K562 (cell line): ENCODE measurements at regions not wholly inside any gene's neighbourhood (a gene's known extent, or its start where the extent isn't known, plus 50 kb on each side); places are given as distances from the start of the nearest gene placed in this dataset.

Experiments
- ATAC-seq: fragments of 200-7000 bp; cut with Tn5 transposase; 3 replicates; pipeline ENCODE4 v1.9.1; 2020; ENCODE audit warnings: moderate library complexity
- BruUV-seq: library from RNA; stranded (reverse); fragments of 400-500 nt; replicated peaks from 2 replicates; lab custom pipeline; 2021; lab: Mats Ljungman, UMichigan
- CTCF ChIA-PET: fragments of 300-600 bp; formaldehyde crosslinking; extraction: SDS; loops from one replicate; lab custom pipeline; 2021; ENCODE audit warnings: low intra/inter-chr PET ratio; lab: Yijun Ruan, JAX
- POLR2A ChIA-PET: fragments of 300-600, 350-650 bp; sonication (Branson Sonifier 250); formaldehyde crosslinking; extraction: SDS; loops from one replicate; lab custom pipeline; 2021; ENCODE audit warnings: antibody characterized with exemption, inconsistent platforms; lab: Yijun Ruan, JAX
- DNase-seq, 4 experiments: peaks; one replicate each; pipeline versions ENCODE4 v3.0.0 to v3.0.0-alpha.2; 2011 to 2018; ENCODE audit warnings: low spot score in 3 of 4, mixed read lengths in 3 of 4; ENCODE audit errors: extremely low read depth in 1 of 4
- FAIRE-seq: peaks from 2 replicates; lab custom pipeline; 2011; peaks lifted over from hg19 to GRCh38; lab: Jason Lieb, UNC
- H2AFZ ChIP-seq: 2 replicates; pipeline ENCODE4 v1.6.0; 2011; ENCODE audit warnings: low read depth, low read length, control low read depth, inconsistent platforms
- H3K27ac ChIP-seq: fragments of 200-600 bp; 3 replicates; pipeline ENCODE4 v1.8.0; 2011; ENCODE audit warnings: low read depth, mild to moderate bottlenecking, control low read depth, inconsistent platforms, low read length, moderate library complexity, mixed read lengths; ENCODE audit errors: extremely low read depth
- H3K27me3 ChIP-seq, 2 experiments: fragments of 300-600 bp in 1 of 2; 2 replicates in 1 of 2; 3 replicates in 1 of 2; pipeline versions ENCODE4 v1.6.0 to v1.8.0; 2011; ENCODE audit warnings: inconsistent platforms in 2 of 2, low read length in 2 of 2, mild to moderate bottlenecking in 1 of 2, mixed read lengths in 1 of 2, moderate library complexity in 1 of 2; ENCODE audit not compliant: control insufficient read depth in 2 of 2, insufficient read depth in 2 of 2
- H3K36me3 ChIP-seq: fragments of 300-600 bp; 3 replicates; pipeline ENCODE4 v1.8.0; 2011; ENCODE audit warnings: mild to moderate bottlenecking, low read length, inconsistent platforms; ENCODE audit not compliant: control insufficient read depth, insufficient read depth
- H3K4me1 ChIP-seq, 2 experiments: fragments of 200-600 bp in 1 of 2; replicated peaks in 1 of 2; 2 replicates in 1 of 2; 3 replicates in 1 of 2; pipeline versions ENCODE4 v1.5.1 to v1.8.0; 2011; ENCODE audit warnings: inconsistent platforms in 2 of 2, low read length in 2 of 2, mild to moderate bottlenecking in 1 of 2, mixed read lengths in 1 of 2, moderate library complexity in 1 of 2; ENCODE audit not compliant: control insufficient read depth in 2 of 2, insufficient read depth in 2 of 2
- H3K4me2 ChIP-seq: 2 replicates; pipeline ENCODE4 v1.6.1; 2011; ENCODE audit warnings: low read length, control low read depth, inconsistent platforms, mixed read lengths; ENCODE audit not compliant: insufficient read depth
- H3K4me3 ChIP-seq: fragments of 200-600 bp; sonication (generic), shearing (Covaris generic); 2 replicates; pipeline ENCODE4 v1.5.1; 2016; ENCODE audit warnings: control low read depth, inconsistent platforms
- H3K79me2 ChIP-seq: fragments of 200-600 bp; 3 replicates; pipeline ENCODE4 v1.8.0; 2011; ENCODE audit warnings: low read length, inconsistent platforms; ENCODE audit not compliant: control insufficient read depth, insufficient read depth
- H3K9ac ChIP-seq, 2 experiments: 2 replicates each; pipeline versions ENCODE4 v1.6.0 to v1.6.1; 2011; ENCODE audit warnings: low read depth in 2 of 2, low read length in 2 of 2, control low read depth in 1 of 2, inconsistent platforms in 1 of 2, mild to moderate bottlenecking in 1 of 2, mixed read lengths in 1 of 2; ENCODE audit not compliant: insufficient read depth in 1 of 2
- H3K9me1 ChIP-seq: one replicate; pipeline ENCODE4 v1.6.0; 2011; ENCODE audit warnings: inconsistent platforms, mild to moderate bottlenecking, low read length, moderate library complexity; ENCODE audit not compliant: control insufficient read depth, insufficient read depth
- H3K9me3 ChIP-seq: replicated peaks from 2 replicates; pipeline ENCODE4 v1.5.1; 2011; ENCODE audit warnings: low read depth, low read length, inconsistent platforms; ENCODE audit not compliant: control insufficient read depth, insufficient read depth
- H4K20me1 ChIP-seq: replicated peaks from 2 replicates; pipeline ENCODE4 v1.6.1; 2011; ENCODE audit warnings: low read length, inconsistent platforms, mixed read lengths; ENCODE audit not compliant: control insufficient read depth, insufficient read depth
- CEBPZ ChIP-seq: fragments of 150-350 bp; IDR thresholded peaks from 2 replicates; pipeline ENCODE4 v1.6.1; 2014; ENCODE audit warnings: low read depth, mild to moderate bottlenecking, low read length, borderline replicate concordance
- CREM ChIP-seq: IDR thresholded peaks from 2 replicates; pipeline ENCODE4 v1.6.1; 2014; ENCODE audit warnings: antibody characterized with exemption, low read depth
- CSDE1 ChIP-seq, 2 experiments: fragments of 450-650 bp; IDR thresholded peaks; 2 replicates each; pipeline ENCODE4 v1.6.1; 2016; ENCODE audit warnings: mild to moderate bottlenecking in 1 of 2
- CTCF ChIP-seq, 3 experiments: IDR thresholded peaks in 2 of 3; conservative IDR thresholded peaks in 1 of 3; 2 replicates each; pipeline ENCODE4 v1.5.1; 2011 to 2012; ENCODE audit warnings: low read length in 3 of 3, mild to moderate bottlenecking in 3 of 3, control low read depth in 2 of 3, improper control_type of control experiment in 1 of 3, inconsistent platforms in 1 of 3, low read depth in 1 of 3, mixed read lengths in 1 of 3, moderate library complexity in 1 of 3; ENCODE audit not compliant: insufficient read depth in 2 of 3
- DEAF1 ChIP-seq: fragments of 450-650 bp; formaldehyde crosslinking; IDR thresholded peaks from 2 replicates; pipeline ENCODE4 v1.4.0; 2020; ENCODE audit warnings: mild to moderate bottlenecking, moderate library complexity
- EHMT2 ChIP-seq: fragments of 450-650 bp; IDR thresholded peaks from 2 replicates; pipeline ENCODE4 v1.6.1; 2018; ENCODE audit warnings: antibody characterized with exemption
- GATA2 ChIP-seq: sonication (generic); formaldehyde crosslinking; IDR thresholded peaks from 2 replicates; pipeline ENCODE4 v1.4.0; 2020; ENCODE audit warnings: mild to moderate bottlenecking, missing genetic modification reagents
- NR4A1 ChIP-seq, 2 experiments: fragments of 250-450 bp in 1 of 2; fragments of 450-650 bp in 1 of 2; sonication (Bioruptor Pico) in 1 of 2; IDR thresholded peaks; 2 replicates each; pipeline versions ENCODE4 v1.4.0 to v1.6.1; 2016 to 2020; ENCODE audit warnings: mild to moderate bottlenecking in 2 of 2, missing compliant biosample characterization in 1 of 2, missing genetic modification characterization in 1 of 2, moderate library complexity in 1 of 2
- PCBP2 ChIP-seq: fragments of 200-400 bp; formaldehyde crosslinking; IDR thresholded peaks from 2 replicates; pipeline ENCODE4 v1.6.1; 2018; ENCODE audit warnings: low read length, low read depth, mild to moderate bottlenecking, moderate library complexity; ENCODE audit not compliant: poor library complexity, severe bottlenecking
- RCOR1 ChIP-seq, 2 experiments: IDR thresholded peaks; 2 replicates each; pipeline ENCODE4 v1.6.1; 2012; ENCODE audit warnings: low read depth in 2 of 2, low read length in 2 of 2, borderline replicate concordance in 1 of 2, improper control_type of control experiment in 1 of 2
- SOX6 ChIP-seq: fragments of 450-650 bp; IDR thresholded peaks from 2 replicates; pipeline ENCODE4 v1.6.1; 2014; ENCODE audit warnings: mild to moderate bottlenecking
- TEAD1 ChIP-seq, 2 experiments: fragments of 450-650 bp in 1 of 2; sonication (generic) in 1 of 2; formaldehyde crosslinking; IDR thresholded peaks; 2 replicates each; pipeline versions ENCODE4 v1.4.0 to v1.8.0; 2020 to 2022; ENCODE audit warnings: mild to moderate bottlenecking in 2 of 2, missing genetic modification reagents in 1 of 2
- XRCC4 ChIP-seq: IDR thresholded peaks from one replicate; pipeline ENCODE4 v1.6.1; 2011; ENCODE audit not compliant: insufficient read depth, insufficient read length; ENCODE audit errors: extremely low read depth
- ZNF766 ChIP-seq: fragments of 200-800 bp; sonication (Bioruptor generic); conservative IDR thresholded peaks from 2 replicates; pipeline ENCODE4 v1.6.1; 2016; ENCODE audit warnings: missing genetic modification characterization, missing compliant biosample characterization
- WGBS: fragments of 100-300 bp; shearing (Covaris generic); methylation state at CpG from one replicate; pipeline ENCODE4 v1.1.6; 2016; ENCODE audit warnings: low coverage, mixed read lengths; ENCODE audit not compliant: insufficient coverage; ENCODE audit errors: missing lambda C conversion rate; 5-methylcytosine and 5-hydroxymethylcytosine counted together
- in situ Hi-C: fragments of 300-500 bp; cut with MboI; formaldehyde crosslinking; loops from 4 replicates; pipeline ENCODE4 v1.15.0; 2018; ENCODE audit warnings: inconsistent platforms, mixed read lengths
- intact Hi-C: fragments of 100-400 bp; cut with micrococcal nuclease; formaldehyde crosslinking; loops from 2 replicates; pipeline ENCODE4 v1.14.2; 2022

- H2AFZ ChIP-seq = 0 out of 2 replicates have a peak overlapping the region, but pooled peaks have one; percentile 11
- peak; percentile 96 for FAIRE-seq
- POLR2A ChIA-PET = interaction anchor here (0.6 to 0.7 kb wide), 3 partner anchors 11 to 1121 kb away, joined by 3 to 4 read pairs (median 3); no protein-coding TSS in a partner anchor
- no peaks in the 10 kb centered on the region for H3K79me2 ChIP-seq
- peaks cover 9 to 16% of the 10 kb centered on the region in 2 experiments for H3K4me1 ChIP-seq
- peaks cover 0 to 6% of the 10 kb centered on the region in 2 experiments; a peak in 2 of 5 replicates for H3K27me3 ChIP-seq
- H3K4me3 ChIP-seq = no peak overlapping the region
- DNase-seq = peak; percentile 68 to 84 (median 74)
- no TSS peak for BruUV-seq
- peak; percentile 78 for ATAC-seq
- H3K36me3 ChIP-seq = no peaks in the 10 kb centered on the region
- no peak overlapping the region for H3K9ac ChIP-seq
- in situ Hi-C loops = loop anchor here (25.0 kb wide), 1 partner anchor 651 kb away; no protein-coding TSS in a partner anchor
- intact Hi-C loops = loop anchor here (1.0 to 5.0 kb wide), 5 partner anchors 72 to 666 kb away; partner anchors contain the start of gene GATA6
- no peak overlapping the region for H3K27ac ChIP-seq
- no peak overlapping the region for H3K4me2 ChIP-seq
- WGBS = under 1% methylated on average over 6 of the region's 6 CpGs
- H4K20me1 ChIP-seq = no peaks in the 10 kb centered on the region
- H3K9me3 ChIP-seq = no peaks in the 10 kb centered on the region
- CTCF ChIA-PET = interaction anchor here (1.2 kb wide), 1 partner anchor 566 kb away, joined by 3 read pairs; no protein-coding TSS in a partner anchor
- no peaks in the 10 kb centered on the region for H3K9me1 ChIP-seq
- TF ChIP-seq CREM (0 out of 2 replicates have a peak, but pooled peaks have one; percentile 33), RCOR1 (IDR thresholded peaks at IDR 0.05; ENCODE audit: borderline replicate concordance in 1 of 2, low read depth in 2 of 2, low read length in 2 of 2) (0 out of 4 replicates have a peak, but pooled peaks of 1 of the 2 experiments have one; percentile 21), XRCC4 (no peak), SOX6 (0 out of 2 replicates have a peak, but pooled peaks have one; percentile 8), DEAF1 (CRISPR knock-in tag) (peak; percentile 95), CSDE1 (IDR thresholded peaks at IDR 0.05) (0 out of 4 replicates have a peak, but pooled peaks of 1 of the 2 experiments have one; percentile 5), GATA2 (CRISPR knock-in tag) (peak; percentile 24; the same call in 1 of the 2 replicates), TEAD1 (CRISPR knock-in tag; IDR thresholded peaks at IDR 0.05) (peak; percentile 60 to 86; a peak in 2 of 4 replicates), EHMT2 (no peak), ZNF766 (CRISPR knock-in tag) (peak; percentile 88), NR4A1 (CRISPR knock-in tag; IDR thresholded peaks at IDR 0.05) (no peak), NR4A1 (tag; IDR thresholded peaks at IDR 0.05) (no peak), PCBP2 (no peak), CTCF (IDR thresholded peaks at IDR 0.05 in 2 of 3, conservative IDR thresholded peaks at IDR 0.05 in 1 of 3; ENCODE audit: insufficient read depth in 2 of 3, low read depth in 1 of 3, low read length in 3 of 3) (peak; percentile 85 to 93 (median 88)), CEBPZ (no peak)
These were observed 145.5 kb upstream of the CTAGE1 start for GRCh38 chr18:22563164-22563583.
